GM21515 (cell line): ENCODE measurements at regions not wholly inside any gene's neighbourhood (a gene's known extent, or its start where the extent isn't known, plus 50 kb on each side); places are given as distances from the start of the nearest gene placed in this dataset.

Experiments
- ATAC-seq: cut with Tn5 transposase; IDR thresholded peaks from one replicate; pipeline ENCODE4 v1.9.1; 2021; ENCODE audit not compliant: unreplicated experiment

DNA sequence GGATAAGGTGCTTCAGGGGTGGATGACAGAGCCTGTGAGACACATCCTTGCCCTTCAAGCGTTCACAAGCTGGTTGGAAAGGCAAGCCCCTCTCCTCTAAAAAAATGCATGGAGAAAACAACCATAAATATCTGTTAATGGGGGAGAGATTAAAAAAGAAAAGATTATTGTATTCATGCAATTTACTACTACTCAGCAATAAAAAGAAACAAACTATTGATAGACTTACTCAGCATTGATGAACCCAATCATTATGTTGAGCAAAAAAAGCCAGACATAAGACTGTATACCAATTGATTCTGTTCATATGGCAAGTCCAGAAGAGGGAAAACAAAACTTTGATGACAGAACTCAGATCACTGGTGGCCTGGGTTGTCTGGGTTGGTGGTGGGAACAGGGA, 138.7 kb upstream of the IRF2BP2 start:
- no peak for ATAC-seq

DNA sequence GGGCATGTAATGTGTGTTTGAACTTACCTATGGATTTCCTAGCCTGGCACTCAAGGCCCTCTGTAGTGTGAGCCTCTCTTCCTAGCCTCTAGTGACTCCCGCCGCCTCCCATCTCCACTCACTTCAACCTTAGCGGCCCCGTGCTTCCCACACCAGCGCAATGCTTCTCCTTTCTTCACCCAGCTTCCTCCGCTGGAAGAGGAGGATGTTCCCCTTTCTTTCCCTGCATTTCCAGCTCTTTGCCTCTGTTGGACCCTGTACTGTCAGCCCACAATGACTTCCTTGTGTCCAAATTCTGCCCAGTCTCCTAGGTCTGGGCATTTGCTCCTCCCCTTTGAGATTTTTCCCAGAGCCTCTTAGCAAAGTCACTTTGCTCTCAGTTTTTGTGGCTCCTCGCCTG, 138.1 kb upstream of the IRF2BP2 start:
- ATAC-seq: no peak

- no peak for ATAC-seq
These were observed 136.8 kb upstream of the IRF2BP2 start for GRCh38 chr1:234746798-234747196.

- ATAC-seq: no peak
These were observed 136.1 kb upstream of the IRF2BP2 start for GRCh38 chr1:234745844-234746797.

DNA sequence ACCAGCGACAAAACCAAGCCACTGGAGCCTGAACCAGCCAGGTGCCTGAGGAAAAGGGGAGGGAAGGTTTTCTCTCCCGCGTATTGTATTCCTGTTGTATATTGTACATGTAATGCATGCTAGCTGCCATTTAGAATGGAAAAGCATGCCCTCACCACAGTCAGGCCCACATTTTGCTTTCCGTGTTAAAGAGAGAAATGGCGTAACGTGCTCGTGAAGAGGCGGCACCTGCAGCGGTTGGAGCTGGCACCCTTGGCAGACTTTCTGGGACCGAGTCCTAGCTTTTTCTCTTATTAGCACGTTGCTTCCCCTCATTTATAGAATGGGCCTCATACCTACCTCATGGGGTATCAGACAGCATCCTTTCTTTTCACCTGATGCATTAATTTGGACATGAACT, 135.3 kb upstream of the IRF2BP2 start:
- no peak for ATAC-seq

DNA sequence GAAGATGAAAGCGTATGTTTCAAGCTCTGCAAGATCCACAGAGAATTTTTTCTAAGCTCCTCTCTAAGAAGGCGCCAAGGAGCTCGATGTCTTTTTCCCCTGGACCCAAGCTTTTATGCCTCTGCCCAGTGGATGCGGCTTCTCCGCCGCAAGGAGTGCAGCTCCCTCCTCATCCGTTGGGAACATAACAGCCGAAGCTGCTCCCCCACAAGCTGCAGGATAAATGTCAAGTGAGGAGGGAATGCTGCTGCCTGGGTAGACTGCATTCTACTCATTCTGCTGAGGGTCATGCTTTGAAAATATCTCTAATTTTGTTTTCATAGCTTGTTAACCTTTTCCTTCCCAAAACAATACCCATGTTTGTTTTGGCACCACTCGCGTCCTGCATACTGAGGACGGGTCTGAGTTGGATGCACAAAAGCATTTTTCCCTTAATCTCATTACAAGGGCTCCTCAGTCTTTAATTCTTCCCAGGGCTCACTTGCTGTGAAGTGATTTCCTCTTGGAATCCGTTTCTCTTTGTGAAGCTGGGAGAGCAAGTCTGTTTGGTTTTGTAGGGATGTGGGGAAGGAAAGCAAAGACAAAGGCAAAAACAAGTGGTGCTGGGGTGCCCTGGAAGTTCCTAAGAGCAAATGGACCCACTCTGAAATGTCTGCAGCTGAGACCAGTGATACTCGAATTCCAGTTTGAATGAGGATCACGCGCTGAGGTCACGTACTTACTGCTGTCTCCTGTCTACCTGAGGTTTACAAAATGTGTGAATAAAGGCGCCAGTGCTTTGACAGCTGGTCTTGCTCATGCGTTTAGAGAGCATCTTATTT, 134.0 kb upstream of the IRF2BP2 start:
- ATAC-seq: no peak

DNA sequence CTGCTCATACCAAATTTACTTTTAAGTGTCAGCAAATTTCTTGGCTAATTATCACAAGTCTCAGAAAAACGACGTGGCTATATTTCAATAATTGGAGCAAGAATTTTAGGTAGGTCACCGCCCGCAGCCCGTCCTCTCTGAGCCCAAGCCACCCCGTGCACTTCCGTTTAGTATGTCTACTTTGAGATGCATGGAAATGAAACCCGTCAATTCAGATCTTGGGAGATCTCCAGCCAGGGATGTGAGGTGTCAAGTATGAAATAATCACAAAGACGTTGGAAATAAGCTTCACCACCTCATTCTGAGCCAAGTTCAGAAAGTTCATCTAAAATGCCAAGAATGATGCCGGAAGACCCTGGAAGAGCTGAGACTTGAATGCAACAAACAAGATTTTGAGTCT, 132.6 kb upstream of the IRF2BP2 start:
- ATAC-seq: no peak

DNA sequence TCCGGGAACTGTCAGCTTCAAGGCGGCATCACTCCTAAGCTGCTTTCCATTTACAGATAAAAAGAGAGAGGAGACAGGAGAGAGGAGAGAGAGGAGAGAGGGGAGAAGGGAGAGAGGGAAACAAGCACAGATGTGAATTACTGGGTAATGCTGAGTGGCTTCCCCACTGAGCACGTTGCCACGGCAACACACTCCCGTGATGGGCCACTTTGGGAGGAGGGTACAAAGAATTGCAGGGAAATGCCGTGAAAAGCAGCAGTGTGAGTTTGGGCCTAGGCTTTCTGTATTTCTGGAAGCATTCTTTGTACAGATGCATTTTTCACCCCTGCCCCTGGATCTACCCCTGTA, 128.0 kb upstream of the IRF2BP2 start:
- ATAC-seq: no peak

DNA sequence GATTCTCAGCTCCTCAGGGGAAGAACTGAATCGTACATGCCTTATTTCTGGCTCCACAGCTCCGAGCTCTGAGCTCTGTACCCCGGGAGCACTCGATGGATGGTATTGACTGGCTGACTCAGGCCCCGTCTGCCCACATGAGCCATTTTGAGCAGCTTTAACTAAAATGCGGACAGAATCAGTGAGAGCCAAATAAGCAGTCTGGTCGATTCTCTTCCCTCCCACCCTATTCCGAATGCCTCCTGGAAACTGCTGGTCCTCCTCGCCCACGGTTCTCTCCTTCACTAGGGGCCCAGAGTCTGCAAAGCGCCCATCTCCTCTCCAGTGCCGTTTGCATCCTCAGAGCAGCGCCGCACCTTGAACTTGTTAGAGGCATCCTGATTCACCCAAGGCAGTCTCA, 125.9 kb upstream of the IRF2BP2 start:
- ATAC-seq: no peak

DNA sequence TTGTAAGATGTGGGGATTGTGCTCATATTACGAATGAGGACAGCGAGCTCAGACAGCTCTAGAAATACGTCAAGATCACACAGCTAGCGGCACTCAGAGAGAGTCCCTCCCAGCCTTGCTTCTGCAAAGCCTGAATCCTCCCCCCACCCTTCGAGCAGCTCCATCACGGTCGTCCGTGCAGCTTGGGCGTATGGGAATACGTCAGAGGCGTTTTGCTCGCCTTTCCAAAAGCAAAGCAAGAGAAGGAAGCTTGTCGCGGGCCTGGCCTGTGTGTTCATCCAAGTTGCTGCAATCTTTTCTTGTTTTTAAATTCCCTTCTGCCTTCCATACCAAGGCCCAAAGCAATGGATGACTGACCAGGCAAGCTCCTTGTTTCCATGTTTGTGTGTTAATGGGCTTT, 125.5 kb upstream of the IRF2BP2 start:
- ATAC-seq: no peak

- no peak for ATAC-seq
These were observed 124.9 kb upstream of the IRF2BP2 start for GRCh38 chr1:234734869-234735268.

GRCh38 chr1:234734412-234734835, 124.4 kb upstream of the IRF2BP2 start:
- ATAC-seq: no peak

GRCh38 chr1:234733427-234733826, 123.4 kb upstream of the IRF2BP2 start:
- no peak for ATAC-seq

DNA sequence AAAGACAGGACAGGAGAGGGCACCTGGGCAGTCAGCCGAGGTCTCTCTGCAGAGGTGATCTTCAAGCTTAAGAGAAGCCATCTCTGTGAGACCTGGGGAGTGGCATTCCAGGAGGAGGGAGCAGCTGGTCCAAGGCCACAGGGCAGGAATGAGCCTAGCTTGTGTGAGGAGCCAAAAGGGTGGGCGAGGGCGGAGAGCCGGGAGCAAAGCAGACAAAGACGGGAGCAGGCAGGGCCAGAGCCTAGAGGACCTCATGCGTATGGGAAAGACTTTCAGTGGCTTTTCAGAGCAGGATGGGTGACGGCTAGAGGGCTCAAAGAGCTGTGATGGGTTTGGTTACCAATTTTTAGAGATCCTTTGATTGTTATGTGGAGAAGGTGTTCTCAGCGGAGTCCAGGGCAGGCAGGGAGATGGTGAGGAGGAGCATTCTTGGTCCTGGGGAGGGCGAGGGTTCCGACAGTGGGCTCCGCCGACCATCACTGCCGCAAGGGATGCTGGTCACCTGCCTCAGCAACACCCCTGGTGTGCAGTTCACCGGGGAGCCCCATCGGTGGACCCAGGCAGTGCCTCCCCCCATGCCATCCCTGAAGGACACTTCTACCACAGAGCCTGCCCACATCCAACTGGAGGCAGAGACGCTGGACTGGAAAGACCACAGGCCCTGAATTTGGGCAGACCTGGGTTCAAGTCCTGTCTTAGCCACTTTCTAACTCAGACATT, 122.9 kb upstream of the IRF2BP2 start:
- ATAC-seq: no peak

DNA sequence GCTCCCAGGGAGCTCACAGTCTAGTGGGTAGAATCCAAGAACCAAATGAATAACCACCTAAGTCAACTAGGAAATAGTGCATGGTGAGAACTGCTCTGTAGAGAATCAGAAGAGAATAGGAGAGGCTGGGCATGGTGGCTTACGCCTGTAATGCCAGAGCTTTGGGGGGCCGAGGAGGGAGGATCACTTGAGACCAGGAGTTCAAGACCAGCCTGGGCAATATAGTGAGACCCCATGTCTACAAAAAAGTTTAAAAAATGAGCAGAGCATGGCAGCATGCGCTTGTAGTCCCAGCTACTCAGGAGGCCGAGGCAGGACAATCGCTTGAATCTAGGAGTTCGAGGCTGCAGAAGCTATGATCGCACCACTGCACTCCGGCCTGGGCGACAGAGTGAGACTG, 122.3 kb upstream of the IRF2BP2 start:
- no peak for ATAC-seq

DNA sequence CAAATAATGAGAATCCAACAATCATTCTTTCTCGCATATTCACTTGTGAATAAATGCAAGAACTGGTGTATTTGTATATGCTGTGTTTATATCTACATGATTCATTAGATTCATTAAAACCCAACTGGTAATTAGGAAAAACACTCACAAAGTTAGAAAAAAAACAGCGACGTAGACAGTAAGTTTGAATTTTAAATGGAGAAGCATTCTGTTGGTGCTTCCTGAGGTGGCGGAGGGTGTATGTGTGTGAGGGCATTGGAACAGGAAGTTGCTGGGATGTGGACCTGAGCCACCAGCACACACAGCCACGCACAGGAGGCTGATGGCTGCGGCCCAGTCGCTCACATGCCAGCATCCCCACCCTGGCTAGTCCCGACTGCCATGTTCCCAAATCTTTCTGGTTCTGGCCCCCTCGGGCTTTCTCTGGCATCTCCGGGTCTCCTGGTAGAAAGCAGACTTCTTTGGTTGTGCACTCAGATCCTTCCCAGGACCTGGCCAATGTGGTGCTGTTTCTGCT, 121.6 kb upstream of the IRF2BP2 start:
- peak; percentile 11 for ATAC-seq

DNA sequence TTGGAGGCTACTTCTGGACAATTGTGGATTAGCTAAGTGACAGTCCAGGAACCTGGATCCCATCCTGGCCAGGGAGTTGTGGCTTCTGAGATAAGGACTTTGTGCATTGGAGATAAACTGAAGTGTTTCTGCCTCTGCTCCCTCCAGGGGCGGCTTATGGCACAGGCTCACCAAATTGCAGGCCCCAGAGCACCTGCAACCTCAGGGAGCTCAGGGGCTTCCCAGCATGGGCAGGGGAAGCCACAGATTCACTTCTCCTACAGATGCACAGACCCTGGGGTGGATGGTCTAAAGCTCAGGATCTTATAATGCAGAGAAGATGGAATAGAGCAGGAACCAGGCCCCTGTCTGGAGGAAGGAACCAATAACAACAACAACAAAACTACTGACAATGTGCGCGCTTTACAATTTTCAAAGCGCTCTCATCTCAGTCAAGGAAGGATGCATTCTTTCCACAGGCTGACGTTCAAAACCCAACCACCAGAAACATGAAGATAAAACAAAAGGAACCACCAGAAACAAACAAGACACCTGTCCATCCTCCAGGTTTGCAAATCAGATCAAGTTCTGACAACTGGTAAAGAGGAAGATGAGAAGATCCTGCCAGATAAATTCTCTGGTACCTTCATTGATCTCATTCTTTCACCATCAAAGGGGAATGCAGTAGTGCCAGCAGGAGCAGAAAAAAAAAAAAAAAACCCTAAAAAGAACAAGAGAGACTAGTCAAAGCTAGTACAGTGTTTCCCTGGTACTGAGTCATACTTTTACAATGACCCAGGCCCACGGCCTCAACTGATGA, 121.0 kb upstream of the IRF2BP2 start:
- peak; percentile 40 for ATAC-seq

DNA sequence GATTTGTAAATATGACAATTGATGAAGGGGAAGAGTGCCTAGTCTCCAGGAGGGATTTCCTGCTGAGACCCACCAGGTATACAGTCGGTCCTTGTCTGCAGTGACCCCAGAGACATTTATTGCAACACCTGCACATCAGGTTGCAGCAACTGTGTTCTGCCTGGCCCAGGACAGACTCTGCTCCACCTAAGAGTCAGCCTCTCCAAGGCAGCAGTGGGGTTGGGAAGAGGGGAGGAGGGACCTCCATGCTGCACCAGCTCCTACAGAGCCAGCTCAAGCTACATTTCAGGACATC, 120.4 kb upstream of the IRF2BP2 start:
- peak; percentile 3 for ATAC-seq

DNA sequence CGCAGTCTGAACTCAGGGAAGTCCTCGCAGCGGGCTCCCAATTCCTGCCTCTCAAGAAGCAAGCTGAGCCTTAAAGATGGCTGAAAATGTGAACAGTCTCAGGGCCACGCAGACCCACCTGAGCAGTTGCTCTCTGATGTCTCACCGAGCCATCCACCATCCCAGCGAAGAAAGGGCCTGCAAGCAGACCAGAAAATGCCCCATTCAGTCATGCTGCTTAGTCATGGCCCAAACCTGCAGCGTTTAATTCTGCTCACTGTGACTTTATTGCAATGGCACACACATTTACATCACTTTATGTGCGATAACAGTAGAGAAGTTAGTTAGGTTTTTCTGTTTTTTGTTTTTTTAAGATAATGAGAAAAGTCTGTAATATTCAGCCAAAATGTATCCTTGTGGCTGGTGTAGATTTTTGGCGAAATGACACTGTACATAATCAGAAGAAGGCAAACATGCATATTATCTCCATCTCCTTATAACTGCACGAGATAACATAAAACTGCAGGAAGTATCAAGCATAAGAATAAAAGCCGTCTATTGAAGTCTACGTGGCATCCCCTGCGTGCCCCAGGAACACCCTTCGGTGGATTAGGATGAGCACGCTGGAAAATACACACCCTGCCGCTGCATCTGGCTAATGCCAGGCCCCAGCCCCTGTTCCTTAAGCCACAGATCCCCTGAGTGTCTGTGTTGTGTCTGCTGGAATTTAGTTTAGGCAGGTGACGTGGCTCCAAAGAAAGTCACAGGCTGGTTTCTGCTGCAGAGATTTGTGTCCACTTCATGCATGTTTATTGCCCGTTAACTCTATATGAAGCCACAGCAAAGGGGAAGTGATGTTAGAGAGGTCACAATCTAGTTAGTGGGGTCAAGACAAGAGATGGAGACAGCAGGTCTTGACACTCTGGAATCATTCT, 119.8 kb upstream of the IRF2BP2 start:
- ATAC-seq: no peak

GRCh38 chr1:234728740-234729139, 118.8 kb upstream of the IRF2BP2 start:
- ATAC-seq: no peak
